ENCODE measurements at regions not wholly inside any gene's neighbourhood (a gene's known extent, or its start where the extent isn't known, plus 50 kb on each side); places are given as distances from the start of the nearest gene placed in this dataset.

GRCh38 chr4:31204874-31205273 lies 484.7 kb downstream of the PCDH7 start:
- intact Hi-C loops (cut with micrococcal nuclease; ENCODE audit: unreplicated experiment) = no loop called here
- no peak for DNase-seq
- no TSS peak for BruUV-seq (replicated peaks)
- Mint-ChIP-seq H3K36me3 (ENCODE audit: insufficient read depth, unreplicated experiment) (no peaks in the 10 kb centered on the region), H3K9me3 (ENCODE audit: low read depth, unreplicated experiment) (peaks cover 6% of the 10 kb centered on the region), H3K27me3 (ENCODE audit: unreplicated experiment) (no peaks in the 10 kb centered on the region), H3K4me3 (ENCODE audit: low read depth, unreplicated experiment) (no peak overlapping the region), H3K27ac (ENCODE audit: unreplicated experiment) (no peak overlapping the region), H3K4me1 (ENCODE audit: low read depth, unreplicated experiment) (no peaks in the 10 kb centered on the region)
- CTCF ChIA-PET = no interaction called here
- TF ChIP-seq, protein P1, sequence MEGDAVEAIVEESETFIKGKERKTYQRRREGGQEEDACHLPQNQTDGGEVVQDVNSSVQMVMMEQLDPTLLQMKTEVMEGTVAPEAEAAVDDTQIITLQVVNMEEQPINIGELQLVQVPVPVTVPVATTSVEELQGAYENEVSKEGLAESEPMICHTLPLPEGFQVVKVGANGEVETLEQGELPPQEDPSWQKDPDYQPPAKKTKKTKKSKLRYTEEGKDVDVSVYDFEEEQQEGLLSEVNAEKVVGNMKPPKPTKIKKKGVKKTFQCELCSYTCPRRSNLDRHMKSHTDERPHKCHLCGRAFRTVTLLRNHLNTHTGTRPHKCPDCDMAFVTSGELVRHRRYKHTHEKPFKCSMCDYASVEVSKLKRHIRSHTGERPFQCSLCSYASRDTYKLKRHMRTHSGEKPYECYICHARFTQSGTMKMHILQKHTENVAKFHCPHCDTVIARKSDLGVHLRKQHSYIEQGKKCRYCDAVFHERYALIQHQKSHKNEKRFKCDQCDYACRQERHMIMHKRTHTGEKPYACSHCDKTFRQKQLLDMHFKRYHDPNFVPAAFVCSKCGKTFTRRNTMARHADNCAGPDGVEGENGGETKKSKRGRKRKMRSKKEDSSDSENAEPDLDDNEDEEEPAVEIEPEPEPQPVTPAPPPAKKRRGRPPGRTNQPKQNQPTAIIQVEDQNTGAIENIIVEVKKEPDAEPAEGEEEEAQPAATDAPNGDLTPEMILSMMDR (IDR thresholded peaks at IDR 0.05; ENCODE audit: unreplicated experiment) = no peak

- Mint-ChIP-seq H3K4me3 (ENCODE audit: low read depth, unreplicated experiment) (no peak overlapping the region), H3K27ac (ENCODE audit: unreplicated experiment) (no peak overlapping the region), H3K9me3 (ENCODE audit: low read depth, unreplicated experiment) (peaks cover 2% of the 10 kb centered on the region), H3K27me3 (ENCODE audit: unreplicated experiment) (no peaks in the 10 kb centered on the region), H3K36me3 (ENCODE audit: insufficient read depth, unreplicated experiment) (no peaks in the 10 kb centered on the region), H3K4me1 (ENCODE audit: low read depth, unreplicated experiment) (no peaks in the 10 kb centered on the region)
- TF ChIP-seq, protein P1 (IDR thresholded peaks at IDR 0.05; ENCODE audit: unreplicated experiment) = no peak
- BruUV-seq (replicated peaks) = no TSS peak
- DNase-seq = no peak
- intact Hi-C loops (cut with micrococcal nuclease; ENCODE audit: unreplicated experiment) = no loop called here
- CTCF ChIA-PET = no interaction called here
Observed at GRCh38 chr4:31220921-31221320, 500.8 kb downstream of the PCDH7 start.

DNA sequence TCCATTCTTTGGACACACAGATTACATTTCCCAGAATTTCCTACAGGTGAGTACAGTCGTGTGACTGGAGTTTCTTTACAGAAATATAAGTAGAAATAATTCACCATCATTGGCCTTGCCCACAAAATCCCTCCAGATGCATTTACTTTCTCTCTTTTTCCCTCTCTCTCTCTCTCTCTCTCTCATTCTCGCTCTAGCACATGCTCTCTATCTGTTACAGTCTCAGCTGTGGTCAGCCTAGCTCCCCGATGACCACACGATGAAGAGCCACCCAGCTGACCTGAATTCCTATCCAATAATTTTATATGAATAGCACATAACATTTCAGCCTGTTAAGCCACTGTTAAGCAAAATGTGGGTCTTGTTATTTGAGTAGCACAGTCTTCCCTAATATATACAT lies 507.9 kb downstream of the PCDH7 start:
- no peaks in the 10 kb centered on the region for H3K27me3 Mint-ChIP-seq (ENCODE audit: unreplicated experiment)
- DNase-seq = no peak
- H3K9me3 Mint-ChIP-seq (ENCODE audit: low read depth, unreplicated experiment) = peaks cover 5% of the 10 kb centered on the region
- TF ChIP-seq, protein P1 (IDR thresholded peaks at IDR 0.05; ENCODE audit: unreplicated experiment) = no peak
- H3K4me3 Mint-ChIP-seq (ENCODE audit: low read depth, unreplicated experiment) = no peak overlapping the region
- no peaks in the 10 kb centered on the region for H3K4me1 Mint-ChIP-seq (ENCODE audit: low read depth, unreplicated experiment)
- H3K36me3 Mint-ChIP-seq (ENCODE audit: insufficient read depth, unreplicated experiment) = no peaks in the 10 kb centered on the region
- intact Hi-C loops (cut with micrococcal nuclease; ENCODE audit: unreplicated experiment) = no loop called here
- no peak overlapping the region for H3K27ac Mint-ChIP-seq (ENCODE audit: unreplicated experiment)
- CTCF ChIA-PET = no interaction called here
- no TSS peak for BruUV-seq (replicated peaks)

GRCh38 chr4:31230594-31230993 lies 510.4 kb downstream of the PCDH7 start:
- CTCF ChIA-PET = no interaction called here
- Mint-ChIP-seq H3K36me3 (ENCODE audit: insufficient read depth, unreplicated experiment) (no peaks in the 10 kb centered on the region), H3K4me1 (ENCODE audit: low read depth, unreplicated experiment) (no peaks in the 10 kb centered on the region), H3K4me3 (ENCODE audit: low read depth, unreplicated experiment) (no peak overlapping the region), H3K27me3 (ENCODE audit: unreplicated experiment) (no peaks in the 10 kb centered on the region), H3K9me3 (ENCODE audit: low read depth, unreplicated experiment) (peaks cover 3% of the 10 kb centered on the region), H3K27ac (ENCODE audit: unreplicated experiment) (no peak overlapping the region)
- TF ChIP-seq, protein P1 (IDR thresholded peaks at IDR 0.05; ENCODE audit: unreplicated experiment) = no peak
- intact Hi-C loops (cut with micrococcal nuclease; ENCODE audit: unreplicated experiment) = no loop called here
- no TSS peak for BruUV-seq (replicated peaks)
- no peak for DNase-seq

- Mint-ChIP-seq H3K4me1 (ENCODE audit: low read depth, unreplicated experiment) (no peaks in the 10 kb centered on the region), H3K27ac (ENCODE audit: unreplicated experiment) (no peak overlapping the region), H3K4me3 (ENCODE audit: low read depth, unreplicated experiment) (no peak overlapping the region), H3K9me3 (ENCODE audit: low read depth, unreplicated experiment) (peaks cover 3% of the 10 kb centered on the region), H3K27me3 (ENCODE audit: unreplicated experiment) (no peaks in the 10 kb centered on the region), H3K36me3 (ENCODE audit: insufficient read depth, unreplicated experiment) (no peaks in the 10 kb centered on the region)
- TF ChIP-seq, protein P1 (IDR thresholded peaks at IDR 0.05; ENCODE audit: unreplicated experiment) = no peak
- intact Hi-C loops (cut with micrococcal nuclease; ENCODE audit: unreplicated experiment) = no loop called here
- no peak for DNase-seq
- BruUV-seq (replicated peaks) = no TSS peak
- CTCF ChIA-PET = no interaction called here
Observed at GRCh38 chr4:31234494-31234893, 514.3 kb downstream of the PCDH7 start.

Data from Calu3 (cell line).